ENCODE measurements at regions not wholly inside any gene's neighbourhood (a gene's known extent, or its start where the extent isn't known, plus 50 kb on each side); places are given as distances from the start of the nearest gene placed in this dataset.

DNA sequence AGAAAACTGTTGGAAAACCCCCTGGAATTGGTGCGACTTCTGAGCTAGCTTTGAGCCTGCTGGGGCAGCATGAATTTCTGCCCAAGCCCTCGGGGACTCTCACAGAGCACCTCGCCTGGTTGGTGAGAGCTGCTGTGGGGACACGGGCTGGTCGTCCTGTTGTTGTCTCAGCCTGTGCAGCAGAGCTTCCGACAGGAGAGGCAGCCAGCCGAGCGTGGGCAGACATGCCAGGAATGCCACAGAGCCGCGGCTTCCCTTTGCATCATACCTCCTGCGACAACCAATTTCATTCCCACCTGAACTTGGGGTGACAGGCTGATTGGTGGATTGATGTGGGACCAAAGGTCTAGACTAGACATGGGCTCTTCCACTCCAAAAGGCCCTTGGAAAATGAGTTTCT, 60.2 kb upstream of the NRBF2 start:
- intact Hi-C loops (cut with micrococcal nuclease; ENCODE audit: unreplicated experiment): no loop called here
- WGBS (ENCODE audit: low lambda C conversion rate): 58% methylated on average over 1 of the region's 11 CpGs
- Histone ChIP-seq H3K4me1 (ENCODE audit: insufficient read depth, low read length) (no peaks in the 10 kb centered on the region), H3K36me3 (replicated peaks in 1 of 2; ENCODE audit: control insufficient read depth in 1 of 2, insufficient read depth in 2 of 2, low read length in 2 of 2) (no peaks in the 10 kb centered on the region), H3K4me2 (ENCODE audit: low read depth, low read length) (no peak overlapping the region), H3K79me2 (ENCODE audit: insufficient read depth, low read length) (no peaks in the 10 kb centered on the region), H3K27ac (ENCODE audit: extremely low read length, insufficient read depth, low read length) (no peak overlapping the region), H3K27me3 (ENCODE audit: control insufficient read depth in 1 of 2, insufficient read depth in 2 of 2, low read length in 2 of 2) (peaks cover 3 to 37% of the 10 kb centered on the region in 2 experiments), H3K9ac (ENCODE audit: insufficient read depth, low read depth, low read length) (no peak overlapping the region), H4K20me1 (ENCODE audit: insufficient read depth, low read length) (no peaks in the 10 kb centered on the region), H3K9me3 (ENCODE audit: low read length) (no peaks in the 10 kb centered on the region), H3K4me3 (replicated peaks in 1 of 3; ENCODE audit: insufficient read depth in 1 of 3, low read depth in 2 of 3, low read length in 3 of 3) (no peak overlapping the region), H2AFZ (ENCODE audit: low read length) (no peak overlapping the region)
- in situ Hi-C loops (cut with HindIII; ENCODE audit: extremely low pct_ligation_motif_present, low pct_unique_long_range_greater_than_20kb): no loop called here
- CTCF ChIA-PET (ENCODE audit: low intra/inter-chr PET ratio, low total read pairs): no interaction called here
- POLR2A ChIA-PET: no interaction called here
- no peak for FAIRE-seq
- TF ChIP-seq MED13 (CRISPR knock-in tag; IDR thresholded peaks at IDR 0.05): no peak
- no peak for TF ChIP-seq AHR (CRISPR knock-in tag; IDR thresholded peaks at IDR 0.05)
- no peak for TF ChIP-seq SETDB1 (CRISPR knock-in tag; IDR thresholded peaks at IDR 0.05; ENCODE audit: borderline replicate concordance)
- TF ChIP-seq MBD4 (IDR thresholded peaks at IDR 0.05; ENCODE audit: borderline replicate concordance, low read length): no peak
- TF ChIP-seq, protein P1, sequence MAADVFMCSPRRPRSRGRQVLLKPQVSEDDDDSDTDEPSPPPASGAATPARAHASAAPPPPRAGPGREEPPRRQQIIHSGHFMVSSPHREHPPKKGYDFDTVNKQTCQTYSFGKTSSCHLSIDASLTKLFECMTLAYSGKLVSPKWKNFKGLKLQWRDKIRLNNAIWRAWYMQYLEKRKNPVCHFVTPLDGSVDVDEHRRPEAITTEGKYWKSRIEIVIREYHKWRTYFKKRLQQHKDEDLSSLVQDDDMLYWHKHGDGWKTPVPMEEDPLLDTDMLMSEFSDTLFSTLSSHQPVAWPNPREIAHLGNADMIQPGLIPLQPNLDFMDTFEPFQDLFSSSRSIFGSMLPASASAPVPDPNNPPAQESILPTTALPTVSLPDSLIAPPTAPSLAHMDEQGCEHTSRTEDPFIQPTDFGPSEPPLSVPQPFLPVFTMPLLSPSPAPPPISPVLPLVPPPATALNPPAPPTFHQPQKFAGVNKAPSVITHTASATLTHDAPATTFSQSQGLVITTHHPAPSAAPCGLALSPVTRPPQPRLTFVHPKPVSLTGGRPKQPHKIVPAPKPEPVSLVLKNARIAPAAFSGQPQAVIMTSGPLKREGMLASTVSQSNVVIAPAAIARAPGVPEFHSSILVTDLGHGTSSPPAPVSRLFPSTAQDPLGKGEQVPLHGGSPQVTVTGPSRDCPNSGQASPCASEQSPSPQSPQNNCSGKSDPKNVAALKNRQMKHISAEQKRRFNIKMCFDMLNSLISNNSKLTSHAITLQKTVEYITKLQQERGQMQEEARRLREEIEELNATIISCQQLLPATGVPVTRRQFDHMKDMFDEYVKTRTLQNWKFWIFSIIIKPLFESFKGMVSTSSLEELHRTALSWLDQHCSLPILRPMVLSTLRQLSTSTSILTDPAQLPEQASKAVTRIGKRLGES (CRISPR knock-in tag; IDR thresholded peaks at IDR 0.05; ENCODE audit: borderline replicate concordance): no peak
- no peak for TF ChIP-seq NFIB (CRISPR knock-in tag; IDR thresholded peaks at IDR 0.05; ENCODE audit: borderline replicate concordance)
- no peak for TF ChIP-seq TBP (CRISPR knock-in tag; IDR thresholded peaks at IDR 0.05)
- no peak for TF ChIP-seq AGO1 (IDR thresholded peaks at IDR 0.05; ENCODE audit: low read depth, low read length, poor library complexity, severe bottlenecking)
- no peak for TF ChIP-seq ZSCAN12 (CRISPR knock-in tag; IDR thresholded peaks at IDR 0.05)
- no peak for TF ChIP-seq HDAC1 (CRISPR knock-in tag; IDR thresholded peaks at IDR 0.05)
- TF ChIP-seq ZNF75D (CRISPR knock-in tag; IDR thresholded peaks at IDR 0.05; ENCODE audit: borderline replicate concordance): no peak
- no peak for TF ChIP-seq GPN1 (CRISPR knock-in tag; IDR thresholded peaks at IDR 0.05; ENCODE audit: borderline replicate concordance)
- no peak for TF ChIP-seq ZNF773 (CRISPR knock-in tag; IDR thresholded peaks at IDR 0.05; ENCODE audit: borderline replicate concordance)
- TF ChIP-seq RBM22 (optimal IDR thresholded peaks at IDR 0.05; ENCODE audit: low read length): no peak
- no peak for TF ChIP-seq GTF2F1 (IDR thresholded peaks at IDR 0.05; ENCODE audit: low read length)
- no peak for TF ChIP-seq ZNF660 (CRISPR knock-in tag; IDR thresholded peaks at IDR 0.05; ENCODE audit: borderline replicate concordance, low read depth)
- TF ChIP-seq ZNF225 (CRISPR knock-in tag; IDR thresholded peaks at IDR 0.05): no peak
- TF ChIP-seq, protein P2, sequence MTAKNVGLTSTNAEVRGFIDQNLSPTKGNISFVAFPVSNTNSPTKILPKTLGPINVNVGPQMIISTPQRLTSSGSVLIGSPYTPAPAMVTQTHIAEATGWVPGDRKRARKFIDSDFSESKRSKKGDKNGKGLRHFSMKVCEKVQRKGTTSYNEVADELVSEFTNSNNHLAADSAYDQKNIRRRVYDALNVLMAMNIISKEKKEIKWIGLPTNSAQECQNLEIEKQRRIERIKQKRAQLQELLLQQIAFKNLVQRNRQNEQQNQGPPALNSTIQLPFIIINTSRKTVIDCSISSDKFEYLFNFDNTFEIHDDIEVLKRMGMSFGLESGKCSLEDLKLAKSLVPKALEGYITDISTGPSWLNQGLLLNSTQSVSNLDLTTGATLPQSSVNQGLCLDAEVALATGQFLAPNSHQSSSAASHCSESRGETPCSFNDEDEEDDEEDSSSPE (CRISPR knock-in tag; IDR thresholded peaks at IDR 0.05): no peak
- TF ChIP-seq, protein P3, sequence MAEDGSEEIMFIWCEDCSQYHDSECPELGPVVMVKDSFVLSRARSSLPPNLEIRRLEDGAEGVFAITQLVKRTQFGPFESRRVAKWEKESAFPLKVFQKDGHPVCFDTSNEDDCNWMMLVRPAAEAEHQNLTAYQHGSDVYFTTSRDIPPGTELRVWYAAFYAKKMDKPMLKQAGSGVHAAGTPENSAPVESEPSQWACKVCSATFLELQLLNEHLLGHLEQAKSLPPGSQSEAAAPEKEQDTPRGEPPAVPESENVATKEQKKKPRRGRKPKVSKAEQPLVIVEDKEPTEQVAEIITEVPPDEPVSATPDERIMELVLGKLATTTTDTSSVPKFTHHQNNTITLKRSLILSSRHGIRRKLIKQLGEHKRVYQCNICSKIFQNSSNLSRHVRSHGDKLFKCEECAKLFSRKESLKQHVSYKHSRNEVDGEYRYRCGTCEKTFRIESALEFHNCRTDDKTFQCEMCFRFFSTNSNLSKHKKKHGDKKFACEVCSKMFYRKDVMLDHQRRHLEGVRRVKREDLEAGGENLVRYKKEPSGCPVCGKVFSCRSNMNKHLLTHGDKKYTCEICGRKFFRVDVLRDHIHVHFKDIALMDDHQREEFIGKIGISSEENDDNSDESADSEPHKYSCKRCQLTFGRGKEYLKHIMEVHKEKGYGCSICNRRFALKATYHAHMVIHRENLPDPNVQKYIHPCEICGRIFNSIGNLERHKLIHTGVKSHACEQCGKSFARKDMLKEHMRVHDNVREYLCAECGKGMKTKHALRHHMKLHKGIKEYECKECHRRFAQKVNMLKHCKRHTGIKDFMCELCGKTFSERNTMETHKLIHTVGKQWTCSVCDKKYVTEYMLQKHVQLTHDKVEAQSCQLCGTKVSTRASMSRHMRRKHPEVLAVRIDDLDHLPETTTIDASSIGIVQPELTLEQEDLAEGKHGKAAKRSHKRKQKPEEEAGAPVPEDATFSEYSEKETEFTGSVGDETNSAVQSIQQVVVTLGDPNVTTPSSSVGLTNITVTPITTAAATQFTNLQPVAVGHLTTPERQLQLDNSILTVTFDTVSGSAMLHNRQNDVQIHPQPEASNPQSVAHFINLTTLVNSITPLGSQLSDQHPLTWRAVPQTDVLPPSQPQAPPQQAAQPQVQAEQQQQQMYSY (CRISPR knock-in tag; IDR thresholded peaks at IDR 0.05): no peak
- no peak for DNase-seq (ENCODE audit: low spot score)
- no peak for ATAC-seq
- no TSS peak for BruUV-seq (replicated peaks)
